ENCODE measurements at regions not wholly inside any gene's neighbourhood (a gene's known extent, or its start where the extent isn't known, plus 50 kb on each side); places are given as distances from the start of the nearest gene placed in this dataset.
"Not testable (repeated sequence)": the region's sequence is repeated elsewhere in the genome, so short reads cannot be mapped to it uniquely, and the experiment has no call there.

GRCh38 chr2:240262578-240262977, 122.1 kb upstream of the OTOS start:
- not testable (repeated sequence) for H3K9me3 ChIP-seq (replicated peaks; ENCODE audit: control insufficient read depth, low read depth, low read length); H3K4me3 ChIP-seq (ENCODE audit: low read length); H3K27ac ChIP-seq (ENCODE audit: low read length); H3K27me3 ChIP-seq (ENCODE audit: control insufficient read depth, insufficient read depth, low read length); DNase-seq; H3K36me3 ChIP-seq (ENCODE audit: control insufficient read depth, insufficient read depth, low read length)
- H3K4me1 ChIP-seq (ENCODE audit: control insufficient read depth, insufficient read depth, low read length) = peaks cover 36% of the 10 kb centered on the region
- 33% methylated on average over 1 of the region's 1 CpG for WGBS (ENCODE audit: insufficient coverage)

- peaks cover 2% of the 10 kb centered on the region for H3K9me3 ChIP-seq (replicated peaks; ENCODE audit: control insufficient read depth, low read depth, low read length)
- DNase-seq = no peak
- WGBS (ENCODE audit: insufficient coverage) = 67% methylated on average over 3 of the region's 3 CpGs
- H3K27me3 ChIP-seq (ENCODE audit: control insufficient read depth, insufficient read depth, low read length) = peaks cover 7% of the 10 kb centered on the region
- H3K27ac ChIP-seq (ENCODE audit: low read length) = no peak overlapping the region
- H3K4me1 ChIP-seq (ENCODE audit: control insufficient read depth, insufficient read depth, low read length) = no peaks in the 10 kb centered on the region
- no peak overlapping the region for H3K4me3 ChIP-seq (ENCODE audit: low read length)
- H3K36me3 ChIP-seq (ENCODE audit: control insufficient read depth, insufficient read depth, low read length) = no peaks in the 10 kb centered on the region
Observed at GRCh38 chr2:240269380-240269779, 128.9 kb upstream of the OTOS start.

- Histone ChIP-seq H3K27ac (ENCODE audit: low read length) (no peak overlapping the region), H3K36me3 (ENCODE audit: control insufficient read depth, insufficient read depth, low read length) (no peaks in the 10 kb centered on the region), H3K4me3 (ENCODE audit: low read length) (no peak overlapping the region), H3K27me3 (ENCODE audit: control insufficient read depth, insufficient read depth, low read length) (peaks cover 7% of the 10 kb centered on the region), H3K4me1 (ENCODE audit: control insufficient read depth, insufficient read depth, low read length) (no peaks in the 10 kb centered on the region), H3K9me3 (replicated peaks; ENCODE audit: control insufficient read depth, low read depth, low read length) (peaks cover 2% of the 10 kb centered on the region)
- DNase-seq = no peak
- WGBS (ENCODE audit: insufficient coverage) = 83% methylated on average over 1 of the region's 1 CpG
Observed at GRCh38 chr2:240269886-240270285, 129.4 kb upstream of the OTOS start.

- H3K27me3 ChIP-seq (ENCODE audit: control insufficient read depth, insufficient read depth, low read length) = peaks cover 7% of the 10 kb centered on the region
- H3K27ac ChIP-seq (ENCODE audit: low read length) = no peak overlapping the region
- H3K4me3 ChIP-seq (ENCODE audit: low read length) = no peak overlapping the region
- no peak for DNase-seq
- H3K36me3 ChIP-seq (ENCODE audit: control insufficient read depth, insufficient read depth, low read length) = no peaks in the 10 kb centered on the region
- WGBS (ENCODE audit: insufficient coverage) = no CpG with 5 or more reads among the region's 4 CpGs
- no peaks in the 10 kb centered on the region for H3K4me1 ChIP-seq (ENCODE audit: control insufficient read depth, insufficient read depth, low read length)
- H3K9me3 ChIP-seq (replicated peaks; ENCODE audit: control insufficient read depth, low read depth, low read length) = peaks cover 2% of the 10 kb centered on the region
Observed at GRCh38 chr2:240271716-240272341, 131.4 kb upstream of the OTOS start.

GRCh38 chr2:240275386-240275785, 134.9 kb upstream of the OTOS start:
- H3K9me3 ChIP-seq (replicated peaks; ENCODE audit: control insufficient read depth, low read depth, low read length) = peaks cover 2% of the 10 kb centered on the region
- H3K4me1 ChIP-seq (ENCODE audit: control insufficient read depth, insufficient read depth, low read length) = peaks cover 2% of the 10 kb centered on the region
- H3K27me3 ChIP-seq (ENCODE audit: control insufficient read depth, insufficient read depth, low read length) = no peaks in the 10 kb centered on the region
- H3K36me3 ChIP-seq (ENCODE audit: control insufficient read depth, insufficient read depth, low read length) = no peaks in the 10 kb centered on the region
- no peak overlapping the region for H3K4me3 ChIP-seq (ENCODE audit: low read length)
- WGBS (ENCODE audit: insufficient coverage) = no CpG with 5 or more reads among the region's 2 CpGs
- H3K27ac ChIP-seq (ENCODE audit: low read length) = no peak overlapping the region
- DNase-seq = no peak

GRCh38 chr2:240277073-240277806, 136.8 kb upstream of the OTOS start:
- Histone ChIP-seq H3K4me3 (ENCODE audit: low read length) (no peak overlapping the region), H3K4me1 (ENCODE audit: control insufficient read depth, insufficient read depth, low read length) (peaks cover 2% of the 10 kb centered on the region), H3K36me3 (ENCODE audit: control insufficient read depth, insufficient read depth, low read length) (no peaks in the 10 kb centered on the region), H3K27ac (ENCODE audit: low read length) (no peak overlapping the region), H3K27me3 (ENCODE audit: control insufficient read depth, insufficient read depth, low read length) (no peaks in the 10 kb centered on the region), H3K9me3 (replicated peaks; ENCODE audit: control insufficient read depth, low read depth, low read length) (no peaks in the 10 kb centered on the region)
- no peak for DNase-seq
- 82% methylated on average over 5 of the region's 8 CpGs for WGBS (ENCODE audit: insufficient coverage)

GRCh38 chr2:240277807-240278522, 137.5 kb upstream of the OTOS start:
- no peak overlapping the region for H3K27ac ChIP-seq (ENCODE audit: low read length)
- no peaks in the 10 kb centered on the region for H3K36me3 ChIP-seq (ENCODE audit: control insufficient read depth, insufficient read depth, low read length)
- H3K4me3 ChIP-seq (ENCODE audit: low read length) = no peak overlapping the region
- WGBS (ENCODE audit: insufficient coverage) = 78% methylated on average over 2 of the region's 3 CpGs
- no peak for DNase-seq
- no peaks in the 10 kb centered on the region for H3K27me3 ChIP-seq (ENCODE audit: control insufficient read depth, insufficient read depth, low read length)
- H3K4me1 ChIP-seq (ENCODE audit: control insufficient read depth, insufficient read depth, low read length) = peaks cover 2% of the 10 kb centered on the region
- no peaks in the 10 kb centered on the region for H3K9me3 ChIP-seq (replicated peaks; ENCODE audit: control insufficient read depth, low read depth, low read length)

GRCh38 chr2:240278661-240279060, 138.2 kb upstream of the OTOS start:
- no peak for DNase-seq
- peaks cover 2% of the 10 kb centered on the region for H3K4me1 ChIP-seq (ENCODE audit: control insufficient read depth, insufficient read depth, low read length)
- no peaks in the 10 kb centered on the region for H3K36me3 ChIP-seq (ENCODE audit: control insufficient read depth, insufficient read depth, low read length)
- H3K9me3 ChIP-seq (replicated peaks; ENCODE audit: control insufficient read depth, low read depth, low read length) = no peaks in the 10 kb centered on the region
- H3K27me3 ChIP-seq (ENCODE audit: control insufficient read depth, insufficient read depth, low read length) = no peaks in the 10 kb centered on the region
- H3K4me3 ChIP-seq (ENCODE audit: low read length) = no peak overlapping the region
- no peak overlapping the region for H3K27ac ChIP-seq (ENCODE audit: low read length)

- Histone ChIP-seq H3K36me3 (ENCODE audit: control insufficient read depth, insufficient read depth, low read length) (no peaks in the 10 kb centered on the region), H3K9me3 (replicated peaks; ENCODE audit: control insufficient read depth, low read depth, low read length) (no peaks in the 10 kb centered on the region), H3K4me3 (ENCODE audit: low read length) (no peak overlapping the region), H3K27me3 (ENCODE audit: control insufficient read depth, insufficient read depth, low read length) (no peaks in the 10 kb centered on the region), H3K4me1 (ENCODE audit: control insufficient read depth, insufficient read depth, low read length) (peaks cover 5% of the 10 kb centered on the region), H3K27ac (ENCODE audit: low read length) (no peak overlapping the region)
- no peak for DNase-seq
- 43% methylated on average over 2 of the region's 2 CpGs for WGBS (ENCODE audit: insufficient coverage)
Observed at GRCh38 chr2:240280621-240281020, 140.2 kb upstream of the OTOS start.

GRCh38 chr2:240284503-240285259, 144.2 kb upstream of the OTOS start:
- Histone ChIP-seq H3K36me3 (ENCODE audit: control insufficient read depth, insufficient read depth, low read length) (no peaks in the 10 kb centered on the region), H3K27me3 (ENCODE audit: control insufficient read depth, insufficient read depth, low read length) (no peaks in the 10 kb centered on the region), H3K27ac (ENCODE audit: low read length) (no peak overlapping the region), H3K9me3 (replicated peaks; ENCODE audit: control insufficient read depth, low read depth, low read length) (no peaks in the 10 kb centered on the region), H3K4me3 (ENCODE audit: low read length) (no peak overlapping the region), H3K4me1 (ENCODE audit: control insufficient read depth, insufficient read depth, low read length) (peaks cover 7% of the 10 kb centered on the region)
- no peak for DNase-seq
- 83% methylated on average over 11 of the region's 13 CpGs for WGBS (ENCODE audit: insufficient coverage)

Data from muscle of leg (tissue), 3 donors.